Neuronal stem cell (in vitro differentiated cells): ENCODE measurements at regions not wholly inside any gene's neighbourhood (a gene's known extent, or its start where the extent isn't known, plus 50 kb on each side); places are given as distances from the start of the nearest gene placed in this dataset.

ENCODE experiments used
- DNase-seq: peaks from one replicate; pipeline ENCODE4 v3.0.0-alpha.2; 2013; ENCODE audit warnings: low spot score
- H2AFZ ChIP-seq: one replicate; pipeline ENCODE4 v1.6.1; 2013; ENCODE audit warnings: mild to moderate bottlenecking, low read length, inconsistent platforms
- H2AK5ac ChIP-seq: 2 replicates; pipeline ENCODE4 v1.6.1; 2013; ENCODE audit warnings: low read depth, mild to moderate bottlenecking, inconsistent platforms, low read length, moderate library complexity, mixed read lengths
- H2BK120ac ChIP-seq: 2 replicates; pipeline ENCODE4 v1.6.1; 2013; ENCODE audit warnings: low read depth, mild to moderate bottlenecking, inconsistent platforms, low read length, moderate library complexity, mixed read lengths
- H2BK12ac ChIP-seq: one replicate; pipeline ENCODE4 v1.6.1; 2013; ENCODE audit warnings: low read length, inconsistent platforms
- H2BK15ac ChIP-seq: 2 replicates; pipeline ENCODE4 v1.6.1; 2013; ENCODE audit warnings: mild to moderate bottlenecking, low read length, inconsistent platforms, mixed read lengths
- H2BK5ac ChIP-seq: one replicate; pipeline ENCODE4 v1.6.1; 2013; ENCODE audit warnings: inconsistent platforms, mild to moderate bottlenecking, low read length, moderate library complexity
- H3K14ac ChIP-seq: one replicate; pipeline ENCODE4 v1.6.1; 2013; ENCODE audit warnings: low read length, inconsistent platforms
- H3K18ac ChIP-seq: 2 replicates; pipeline ENCODE4 v1.6.1; 2013; ENCODE audit warnings: low read length, inconsistent platforms
- H3K23ac ChIP-seq: 2 replicates; pipeline ENCODE4 v1.6.1; 2013; ENCODE audit warnings: low read depth, mild to moderate bottlenecking, mixed read lengths, low read length, inconsistent platforms; ENCODE audit not compliant: poor library complexity
- H3K27ac ChIP-seq: replicated peaks from 3 replicates; pipeline ENCODE4 v1.5.1; 2013; ENCODE audit warnings: low read length, inconsistent platforms
- H3K27me3 ChIP-seq, 3 experiments: 2 replicates each; pipeline ENCODE4 v1.6.1; 2013; ENCODE audit warnings: low read length in 3 of 3, mild to moderate bottlenecking in 2 of 3, inconsistent platforms in 1 of 3, low read depth in 1 of 3, mixed read lengths in 1 of 3, moderate library complexity in 1 of 3; ENCODE audit not compliant: control insufficient read depth in 3 of 3, insufficient read depth in 3 of 3
- H3K36me3 ChIP-seq, 2 donors: replicated peaks in 1 of 2; 2 replicates each; pipeline ENCODE4 v1.6.1; 2013; ENCODE audit warnings: low read length in 2 of 2; ENCODE audit not compliant: control insufficient read depth in 2 of 2, insufficient read depth in 2 of 2
- H3K4ac ChIP-seq: 2 replicates; pipeline ENCODE4 v1.6.1; 2013; ENCODE audit warnings: inconsistent platforms, mild to moderate bottlenecking, low read length, moderate library complexity
- H3K4me1 ChIP-seq, 2 donors: 1 replicate in 1 of 2; 2 replicates in 1 of 2; pipeline ENCODE4 v1.6.1; 2013; ENCODE audit warnings: low read length in 2 of 2, low read depth in 1 of 2; ENCODE audit not compliant: control insufficient read depth in 2 of 2, insufficient read depth in 1 of 2
- H3K4me2 ChIP-seq: one replicate; pipeline ENCODE4 v1.6.1; 2013; ENCODE audit warnings: mild to moderate bottlenecking, low read length, inconsistent platforms; ENCODE audit not compliant: insufficient read depth, poor library complexity, severe bottlenecking
- H3K4me3 ChIP-seq, 2 donors: 2 replicates each; pipeline ENCODE4 v1.5.1; 2013; ENCODE audit warnings: low read length in 2 of 2, mild to moderate bottlenecking in 2 of 2, inconsistent platforms in 1 of 2, moderate library complexity in 1 of 2
- H3K79me1 ChIP-seq: one replicate; pipeline ENCODE4 v1.6.1; 2013; ENCODE audit warnings: low read depth, mild to moderate bottlenecking, inconsistent platforms, low read length, moderate library complexity
- H3K9ac ChIP-seq: one replicate; pipeline ENCODE4 v1.6.1; 2013; ENCODE audit warnings: mild to moderate bottlenecking, low read depth, low read length, inconsistent platforms; ENCODE audit not compliant: poor library complexity
- H3K9me3 ChIP-seq, 2 donors: replicated peaks in 1 of 2; 2 replicates each; pipeline versions ENCODE3 to v1.6.1; 2013; ENCODE audit warnings: low read length in 2 of 2, mild to moderate bottlenecking in 2 of 2, inconsistent platforms in 1 of 2, low read depth in 1 of 2, mixed read lengths in 1 of 2, moderate library complexity in 1 of 2; ENCODE audit not compliant: control insufficient read depth in 2 of 2, insufficient read depth in 1 of 2
- H4K8ac ChIP-seq: one replicate; pipeline ENCODE4 v1.6.1; 2013; ENCODE audit warnings: low read depth, mild to moderate bottlenecking, inconsistent platforms, low read length, moderate library complexity
- H4K91ac ChIP-seq: one replicate; pipeline ENCODE4 v1.6.1; 2013; ENCODE audit warnings: low read length, low read depth, mild to moderate bottlenecking, inconsistent platforms; ENCODE audit not compliant: poor library complexity
- WGBS, 2 donors: extraction: QIAGEN DNeasy Blood & Tissue Kit; methylation state at CpG; one replicate each; pipeline ENCODE4 v1.1.7; 2013; ENCODE audit warnings: missing lambda C conversion rate in 2 of 2, mixed read lengths in 1 of 2; ENCODE audit not compliant: insufficient read length in 2 of 2, insufficient replicate concordance in 1 of 2; ENCODE audit errors: extremely low coverage in 2 of 2; 5-methylcytosine and 5-hydroxymethylcytosine counted together

GRCh38 chr21:28731700-28732321 lies 260.9 kb downstream of the LTN1 start:
- Histone ChIP-seq H3K27me3 (no peaks in the 10 kb centered on the region), H3K4me2 (no peak overlapping the region), H4K8ac (no peak overlapping the region), H4K91ac (no peak overlapping the region), H3K4ac (no peak overlapping the region), H3K79me1 (no peaks in the 10 kb centered on the region), H2AFZ (no peak overlapping the region), H3K23ac (no peak overlapping the region), H3K18ac (no peak overlapping the region), H3K14ac (no peak overlapping the region), H3K9ac (no peak overlapping the region), H3K9me3 (no peaks in the 10 kb centered on the region), H3K4me3 (no peak overlapping the region), H2BK120ac (no peak overlapping the region), H2BK15ac (no peak overlapping the region), H2AK5ac (no peak overlapping the region), H3K27ac (no peak overlapping the region), H3K4me1 (no peaks in the 10 kb centered on the region), H2BK5ac (no peak overlapping the region), H3K36me3 (no peaks in the 10 kb centered on the region), H2BK12ac (no peak overlapping the region)
- WGBS, 2 donors = no CpG with 5 or more reads among the region's 6 CpGs
- DNase-seq = no peak

GRCh38 chr21:28729887-28730286 lies 262.8 kb downstream of the LTN1 start:
- H2AK5ac ChIP-seq = no peak overlapping the region
- H3K23ac ChIP-seq = no peak overlapping the region
- H2BK120ac ChIP-seq = no peak overlapping the region
- no peak overlapping the region for H3K4ac ChIP-seq
- H2BK5ac ChIP-seq = no peak overlapping the region
- no peaks in the 10 kb centered on the region for H3K79me1 ChIP-seq
- WGBS, 2 donors = no CpG with 5 or more reads among the region's 6 CpGs
- H2BK12ac ChIP-seq = no peak overlapping the region
- no peak overlapping the region for H3K9ac ChIP-seq
- H3K14ac ChIP-seq = no peak overlapping the region
- no peak overlapping the region for H4K91ac ChIP-seq
- H3K9me3 ChIP-seq = no peaks in the 10 kb centered on the region
- no peaks in the 10 kb centered on the region for H3K4me1 ChIP-seq
- no peak for DNase-seq
- H3K27ac ChIP-seq = no peak overlapping the region
- no peaks in the 10 kb centered on the region for H3K36me3 ChIP-seq
- no peak overlapping the region for H3K4me3 ChIP-seq
- H2BK15ac ChIP-seq = no peak overlapping the region
- no peaks in the 10 kb centered on the region for H3K27me3 ChIP-seq
- H3K18ac ChIP-seq = no peak overlapping the region
- H3K4me2 ChIP-seq = no peak overlapping the region
- H2AFZ ChIP-seq = no peak overlapping the region
- H4K8ac ChIP-seq = no peak overlapping the region

GRCh38 chr21:28727809-28728208 lies 264.9 kb downstream of the LTN1 start:
- H2BK12ac ChIP-seq = no peak overlapping the region
- H3K36me3 ChIP-seq = no peaks in the 10 kb centered on the region
- H3K27ac ChIP-seq = no peak overlapping the region
- no peak overlapping the region for H4K91ac ChIP-seq
- DNase-seq = no peak
- no peak overlapping the region for H2BK5ac ChIP-seq
- H2AK5ac ChIP-seq = no peak overlapping the region
- H2BK120ac ChIP-seq = no peak overlapping the region
- H3K14ac ChIP-seq = no peak overlapping the region
- H3K23ac ChIP-seq = no peak overlapping the region
- H3K27me3 ChIP-seq = no peaks in the 10 kb centered on the region
- H2BK15ac ChIP-seq = no peak overlapping the region
- H3K4me3 ChIP-seq = no peak overlapping the region
- no peaks in the 10 kb centered on the region for H3K4me1 ChIP-seq
- no peak overlapping the region for H3K9ac ChIP-seq
- no CpG with 5 or more reads among the region's 1 CpG for WGBS, 2 donors
- H2AFZ ChIP-seq = no peak overlapping the region
- H3K9me3 ChIP-seq = no peaks in the 10 kb centered on the region
- no peaks in the 10 kb centered on the region for H3K79me1 ChIP-seq
- H3K18ac ChIP-seq = no peak overlapping the region
- H4K8ac ChIP-seq = no peak overlapping the region
- H3K4ac ChIP-seq = no peak overlapping the region
- no peak overlapping the region for H3K4me2 ChIP-seq

GRCh38 chr21:28725396-28725795 lies 267.3 kb downstream of the LTN1 start:
- Histone ChIP-seq H2BK120ac (no peak overlapping the region), H3K36me3 (no peaks in the 10 kb centered on the region), H3K14ac (no peak overlapping the region), H3K9ac (no peak overlapping the region), H3K27ac (no peak overlapping the region), H3K18ac (no peak overlapping the region), H3K79me1 (no peaks in the 10 kb centered on the region), H2BK12ac (no peak overlapping the region), H3K23ac (no peak overlapping the region), H3K27me3 (no peaks in the 10 kb centered on the region), H2AFZ (no peak overlapping the region), H3K4me2 (no peak overlapping the region), H2BK15ac (no peak overlapping the region), H3K9me3 (no peaks in the 10 kb centered on the region), H3K4me1 (no peaks in the 10 kb centered on the region), H2BK5ac (no peak overlapping the region), H4K91ac (no peak overlapping the region), H4K8ac (no peak overlapping the region), H3K4ac (no peak overlapping the region), H2AK5ac (no peak overlapping the region), H3K4me3 (no peak overlapping the region)
- WGBS, 2 donors = no CpG with 5 or more reads among the region's 1 CpG
- DNase-seq = no peak
